Gastrocnemius medialis (tissue), 4 donors: ENCODE measurements at regions not wholly inside any gene's neighbourhood (a gene's known extent, or its start where the extent isn't known, plus 50 kb on each side); places are given as distances from the start of the nearest gene placed in this dataset.

ENCODE experiments used
- CTCF ChIP-seq, 5 experiments: fragments of 450-650 bp in 3 of 5; fragments of 200-600 bp in 2 of 5; sonication (generic) in 2 of 5; IDR thresholded peaks in 4 of 5; conservative IDR thresholded peaks in 1 of 5; 1 replicate in 4 of 5; 2 replicates in 1 of 5; pipeline ENCODE4 v1.5.1; 2016 to 2019; ENCODE audit warnings: antibody characterized with exemption in 5 of 5, mild to moderate bottlenecking in 3 of 5, moderate library complexity in 3 of 5
- POLR2A ChIP-seq, 2 donors: fragments of 450-650 bp; IDR thresholded peaks; one replicate each; pipeline ENCODE4 v1.6.1; 2017; ENCODE audit warnings: antibody characterized with exemption in 2 of 2, mild to moderate bottlenecking in 2 of 2, moderate library complexity in 2 of 2

GRCh38 chr2:160952464-160953254 lies 207.6 kb upstream of the TANK start:
- TF ChIP-seq POLR2A (IDR thresholded peaks at IDR 0.05) (no peak), CTCF (IDR thresholded peaks at IDR 0.05 in 4 of 5, conservative IDR thresholded peaks at IDR 0.05 in 1 of 5) (no peak)
